HCT116 (cell line): ENCODE measurements at regions not wholly inside any gene's neighbourhood (a gene's known extent, or its start where the extent isn't known, plus 50 kb on each side); places are given as distances from the start of the nearest gene placed in this dataset.

Source experiments
- ATAC-seq: fragments of 200-7000 bp; cut with Tn5 transposase; 2 replicates; pipeline ENCODE4 v1.9.1; 2020; ENCODE audit warnings: mild to moderate bottlenecking, moderate library complexity
- BruUV-seq: library from RNA; stranded (reverse); fragments of 400-500 nt; replicated peaks from 2 replicates; lab custom pipeline; 2021; lab: Mats Ljungman, UMichigan
- CTCF ChIA-PET: fragments of 300-600 bp; sonication (Branson Sonifier 250); formaldehyde crosslinking; loops from one replicate; lab custom pipeline; 2021; ENCODE audit warnings: antibody characterized with exemption; lab: Charles Lee
- POLR2A ChIA-PET: fragments of 300-600, 350-600 bp; sonication (Branson Sonifier 250); formaldehyde crosslinking; loops from one replicate; lab custom pipeline; 2021; ENCODE audit warnings: antibody characterized with exemption; lab: Charles Lee
- RAD21 ChIA-PET, 2 experiments: fragments of 300-600 bp; sonication (Branson Sonifier 250); formaldehyde crosslinking; loops; one replicate each; lab custom pipeline; 2023; ENCODE audit warnings: low total read pairs in 2 of 2; ENCODE audit not compliant: uncharacterized antibody in 2 of 2, unreplicated experiment in 2 of 2, low non-redundant PET in 1 of 2; lab: Charles Lee
- DNase-seq: peaks from one replicate; pipeline ENCODE4 v3.0.0-alpha.2; 2010; ENCODE audit warnings: low read depth, low spot score
- H2AFZ ChIP-seq: fragments of 200-600 bp; shearing (Covaris generic), sonication (generic); 2 replicates; pipeline ENCODE4 v1.6.1; 2017; ENCODE audit warnings: low read depth, mixed run types, mixed read lengths, antibody characterized with exemption, low read length; ENCODE audit not compliant: poor library complexity, severe bottlenecking
- H3K27ac ChIP-seq: 2 replicates; pipeline ENCODE4 v1.5.1; 2012; ENCODE audit warnings: low read depth, low read length
- H3K27me3 ChIP-seq: fragments of 200-600 bp; sonication (generic); 2 replicates; pipeline ENCODE4 v1.6.1; 2016; ENCODE audit warnings: mixed run types, low read length, mixed read lengths; ENCODE audit not compliant: insufficient read depth
- H3K36me3 ChIP-seq, 2 experiments: fragments of 200-500 bp in 1 of 2; fragments of 200-600 bp in 1 of 2; sonication (Bioruptor generic) in 1 of 2; sonication (generic) in 1 of 2; 2 replicates each; pipeline versions ENCODE4 v1.5.1 to v1.6.1; 2014 to 2016; ENCODE audit warnings: low read length in 2 of 2, inconsistent platforms in 1 of 2, mixed read lengths in 1 of 2, mixed run types in 1 of 2; ENCODE audit not compliant: insufficient read depth in 2 of 2, control insufficient read depth in 1 of 2
- H3K4me1 ChIP-seq, 2 experiments: fragments of 200-600 bp in 1 of 2; sonication (generic) in 1 of 2; 2 replicates each; pipeline versions ENCODE4 v1.5.1 to v1.6.1; 2012 to 2017; ENCODE audit warnings: low read length in 2 of 2, inconsistent platforms in 1 of 2, mild to moderate bottlenecking in 1 of 2, mixed read lengths in 1 of 2, mixed run types in 1 of 2, moderate library complexity in 1 of 2; ENCODE audit not compliant: insufficient read depth in 2 of 2, control insufficient read depth in 1 of 2
- H3K4me2 ChIP-seq: fragments of 200-600 bp; sonication (generic); 2 replicates; pipeline ENCODE4 v1.6.1; 2017; ENCODE audit warnings: mixed run types, low read length, mixed read lengths
- H3K4me3 ChIP-seq, 2 experiments: fragments of 200-600 bp in 1 of 2; sonication (generic) in 1 of 2; replicated peaks in 1 of 2; 2 replicates each; pipeline ENCODE4 v1.5.1; 2011 to 2016; ENCODE audit warnings: low read length in 2 of 2, control low read depth in 1 of 2, low read depth in 1 of 2, mild to moderate bottlenecking in 1 of 2, mixed read lengths in 1 of 2, mixed run types in 1 of 2
- H3K79me2 ChIP-seq: fragments of 200-600 bp; sonication (generic); 2 replicates; pipeline ENCODE4 v1.6.1; 2017; ENCODE audit warnings: mild to moderate bottlenecking, mixed run types, low read length, moderate library complexity, mixed read lengths; ENCODE audit not compliant: insufficient read depth
- H3K9ac ChIP-seq: fragments of 200-600 bp; sonication (generic); 2 replicates; pipeline ENCODE4 v1.6.1; 2016; ENCODE audit warnings: low read length, mixed read lengths
- H3K9me2 ChIP-seq: fragments of 200-600 bp; sonication (generic), shearing (Covaris generic); 2 replicates; pipeline ENCODE4 v1.6.1; 2017; ENCODE audit warnings: mixed run types, mild to moderate bottlenecking, moderate library complexity; ENCODE audit not compliant: insufficient read depth
- H3K9me3 ChIP-seq, 2 experiments: fragments of 200-500 bp in 1 of 2; fragments of 200-600 bp in 1 of 2; sonication (Bioruptor generic) in 1 of 2; sonication (generic) in 1 of 2; 2 replicates each; pipeline ENCODE4 v1.6.1; 2014 to 2017; ENCODE audit warnings: low read length in 2 of 2, mixed read lengths in 2 of 2, inconsistent platforms in 1 of 2, low read depth in 1 of 2, mild to moderate bottlenecking in 1 of 2, mixed run types in 1 of 2, moderate library complexity in 1 of 2; ENCODE audit not compliant: control insufficient read depth in 1 of 2, insufficient read depth in 1 of 2
- H4K20me1 ChIP-seq: fragments of 200-600 bp; sonication (generic), shearing (Covaris generic); 2 replicates; pipeline ENCODE4 v1.6.1; 2017; ENCODE audit warnings: mixed run types, mild to moderate bottlenecking, moderate library complexity; ENCODE audit not compliant: insufficient read depth
- CBX3 ChIP-seq: IDR thresholded peaks from 2 replicates; pipeline ENCODE4 v1.6.1; 2012; ENCODE audit warnings: low read depth
- CEBPB ChIP-seq: IDR thresholded peaks from 2 replicates; pipeline ENCODE4 v1.6.1; 2012; ENCODE audit warnings: low read depth
- EGR1 ChIP-seq: IDR thresholded peaks from 2 replicates; pipeline ENCODE4 v1.6.1; 2012; ENCODE audit warnings: low read depth
- ELF1 ChIP-seq: IDR thresholded peaks from 2 replicates; pipeline ENCODE4 v1.6.1; 2012; ENCODE audit warnings: low read depth, borderline replicate concordance
- EZH2 ChIP-seq: fragments of 200-600 bp; sonication (generic); IDR thresholded peaks from 2 replicates; pipeline ENCODE4 v1.6.1; 2017; ENCODE audit warnings: antibody characterized with exemption, mixed run types
- EZH2phosphoT487 ChIP-seq: fragments of 200-600 bp; IDR thresholded peaks from 2 replicates; pipeline ENCODE4 v1.6.1; 2018; ENCODE audit warnings: antibody characterized with exemption, borderline replicate concordance
- FOSL1 ChIP-seq: IDR thresholded peaks from 2 replicates; pipeline ENCODE4 v1.6.1; 2012; ENCODE audit warnings: low read depth
- JUND ChIP-seq: IDR thresholded peaks from 2 replicates; pipeline ENCODE4 v1.6.1; 2012
- POLR2A ChIP-seq: IDR thresholded peaks from 2 replicates; pipeline ENCODE4 v1.7.0; 2011; ENCODE audit warnings: borderline replicate concordance; ENCODE audit not compliant: insufficient read depth, insufficient read length; ENCODE audit errors: extremely low read depth
- POLR2AphosphoS5 ChIP-seq: IDR thresholded peaks from 2 replicates; pipeline ENCODE4 v1.6.1; 2011; ENCODE audit warnings: mild to moderate bottlenecking, low read depth, low read length, moderate library complexity
- RAD21 ChIP-seq: IDR thresholded peaks from 2 replicates; pipeline ENCODE4 v1.6.1; 2012; ENCODE audit warnings: low read depth, mild to moderate bottlenecking
- SIN3A ChIP-seq: IDR thresholded peaks from 2 replicates; pipeline ENCODE4 v1.6.1; 2012; ENCODE audit warnings: low read depth
- TCF7L2 ChIP-seq: IDR thresholded peaks from 2 replicates; pipeline ENCODE4 v1.7.0; 2011; ENCODE audit warnings: borderline replicate concordance, inconsistent platforms; ENCODE audit not compliant: insufficient read depth, insufficient read length; ENCODE audit errors: extremely low read depth
- YY1 ChIP-seq: IDR thresholded peaks from 2 replicates; pipeline ENCODE4 v1.6.1; 2011; ENCODE audit warnings: low read length, low read depth, moderate library complexity, mild to moderate bottlenecking; ENCODE audit not compliant: insufficient replicate concordance; ENCODE audit errors: extremely low read depth
- ZNF274 ChIP-seq: fragments of 200-500 bp; sonication (Bioruptor generic); IDR thresholded peaks from 2 replicates; pipeline ENCODE4 v1.6.1; 2014; ENCODE audit warnings: mild to moderate bottlenecking, low read depth, low read length, inconsistent platforms
- intact Hi-C: fragments of 100-400 bp; cut with micrococcal nuclease; formaldehyde crosslinking; loops from 2 replicates; pipeline ENCODE4 v1.10.0; 2022
- TF ChIP-seq, protein P1 (sequence below), 3 experiments: fragments of 200-600 bp in 1 of 3; sonication (generic) in 1 of 3; IDR thresholded peaks in 2 of 3; conservative IDR thresholded peaks in 1 of 3; 2 replicates each; pipeline ENCODE4 v1.5.1; 2012 to 2017; ENCODE audit warnings: low read depth in 2 of 3, low read length in 2 of 3, antibody characterized with exemption in 1 of 3, borderline replicate concordance in 1 of 3, control low read depth in 1 of 3, mild to moderate bottlenecking in 1 of 3, mixed read lengths in 1 of 3, mixed run types in 1 of 3, moderate library complexity in 1 of 3; ENCODE audit not compliant: insufficient read depth in 1 of 3
- TF ChIP-seq, protein P2 (sequence below): IDR thresholded peaks from 2 replicates; pipeline ENCODE4 v1.6.1; 2012
- TF ChIP-seq, protein P3 (sequence below): IDR thresholded peaks from 2 replicates; pipeline ENCODE4 v1.6.1; 2011; ENCODE audit warnings: mild to moderate bottlenecking, low read length, moderate library complexity; ENCODE audit not compliant: insufficient replicate concordance; ENCODE audit errors: extremely low read depth
- TF ChIP-seq, protein P4 (sequence below): IDR thresholded peaks from 2 replicates; pipeline ENCODE4 v1.6.1; 2012

DNA sequence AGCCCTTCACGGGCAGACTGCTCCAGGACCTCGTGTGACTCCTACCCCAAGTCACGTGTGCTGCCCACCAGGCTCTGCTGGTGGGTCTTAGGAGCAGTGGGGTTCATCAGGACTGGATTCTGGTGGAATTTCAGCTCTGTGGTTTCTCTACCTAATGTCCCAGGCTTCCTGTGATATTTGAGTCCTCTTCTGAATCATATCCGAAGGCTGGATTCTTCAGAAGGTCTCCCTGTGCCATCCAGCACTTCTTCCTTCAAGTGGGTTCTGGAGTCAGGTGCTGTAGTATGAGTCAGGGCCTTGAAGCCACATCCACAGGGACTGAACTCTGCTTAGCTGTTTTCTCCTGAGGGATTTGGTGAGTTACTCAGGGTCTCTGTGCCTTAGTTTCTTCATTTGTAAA lies 850.2 kb upstream of the CELF4 start:
- RAD21 ChIA-PET, result no interaction called here
- Histone ChIP-seq H3K27me3 (no peaks in the 10 kb centered on the region), H3K36me3 (no peaks in the 10 kb centered on the region), H2AFZ (no peak overlapping the region), H3K4me2 (no peak overlapping the region), H3K79me2 (no peaks in the 10 kb centered on the region)
- TF ChIP-seq ZNF274 (no peak), CBX3 (no peak), POLR2AphosphoS5 (no peak), JUND (no peak), RAD21 (no peak), EZH2phosphoT487 (no peak), EGR1 (no peak)
- TF ChIP-seq, protein P1, sequence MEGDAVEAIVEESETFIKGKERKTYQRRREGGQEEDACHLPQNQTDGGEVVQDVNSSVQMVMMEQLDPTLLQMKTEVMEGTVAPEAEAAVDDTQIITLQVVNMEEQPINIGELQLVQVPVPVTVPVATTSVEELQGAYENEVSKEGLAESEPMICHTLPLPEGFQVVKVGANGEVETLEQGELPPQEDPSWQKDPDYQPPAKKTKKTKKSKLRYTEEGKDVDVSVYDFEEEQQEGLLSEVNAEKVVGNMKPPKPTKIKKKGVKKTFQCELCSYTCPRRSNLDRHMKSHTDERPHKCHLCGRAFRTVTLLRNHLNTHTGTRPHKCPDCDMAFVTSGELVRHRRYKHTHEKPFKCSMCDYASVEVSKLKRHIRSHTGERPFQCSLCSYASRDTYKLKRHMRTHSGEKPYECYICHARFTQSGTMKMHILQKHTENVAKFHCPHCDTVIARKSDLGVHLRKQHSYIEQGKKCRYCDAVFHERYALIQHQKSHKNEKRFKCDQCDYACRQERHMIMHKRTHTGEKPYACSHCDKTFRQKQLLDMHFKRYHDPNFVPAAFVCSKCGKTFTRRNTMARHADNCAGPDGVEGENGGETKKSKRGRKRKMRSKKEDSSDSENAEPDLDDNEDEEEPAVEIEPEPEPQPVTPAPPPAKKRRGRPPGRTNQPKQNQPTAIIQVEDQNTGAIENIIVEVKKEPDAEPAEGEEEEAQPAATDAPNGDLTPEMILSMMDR (IDR thresholded peaks at IDR 0.05 in 2 of 3, conservative IDR thresholded peaks at IDR 0.05 in 1 of 3; ENCODE audit: borderline replicate concordance in 1 of 3, insufficient read depth in 1 of 3, low read depth in 2 of 3, low read length in 2 of 3), result no peak
- TF ChIP-seq, protein P2, sequence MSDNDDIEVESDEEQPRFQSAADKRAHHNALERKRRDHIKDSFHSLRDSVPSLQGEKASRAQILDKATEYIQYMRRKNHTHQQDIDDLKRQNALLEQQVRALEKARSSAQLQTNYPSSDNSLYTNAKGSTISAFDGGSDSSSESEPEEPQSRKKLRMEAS, result no peak
- TF ChIP-seq, all 23 proteins: peak for 0
- no TSS peak for BruUV-seq
- ChIA-PET CTCF (no interaction called here), POLR2A (no interaction called here)
- no peak for DNase-seq
- Histone ChIP-seq H3K9me2 (no peaks in the 10 kb centered on the region), H3K9ac (no peak overlapping the region), H3K27ac (no peak overlapping the region), H4K20me1 (no peaks in the 10 kb centered on the region), H3K4me1 (no peaks in the 10 kb centered on the region), H3K9me3 (peaks cover 0 to 3% of the 10 kb centered on the region in 2 experiments; a peak in 2 of 4 replicates), H3K4me3 (no peak overlapping the region)
- intact Hi-C loops, result no loop called here
- ATAC-seq, result no peak

DNA sequence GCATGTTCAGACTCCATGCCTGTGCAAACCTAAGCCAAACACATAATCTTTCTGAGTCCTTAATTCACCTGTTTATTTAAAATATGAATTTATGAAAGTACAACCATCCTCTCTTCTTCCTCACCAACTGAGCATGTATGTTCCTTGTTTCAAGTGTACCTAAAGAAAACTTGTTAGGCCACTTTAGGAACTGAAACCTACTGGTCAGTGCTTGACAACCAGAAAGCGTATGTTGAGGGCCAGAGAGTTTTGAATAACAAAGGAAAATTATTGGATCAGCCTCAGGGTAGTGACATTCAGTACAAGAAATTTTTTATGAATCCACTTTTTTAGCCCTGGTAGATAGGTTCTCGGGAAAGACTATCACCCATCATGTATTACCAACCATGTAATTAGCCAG lies 847.6 kb upstream of the CELF4 start:
- ChIA-PET POLR2A (no interaction called here), RAD21 (no interaction called here), CTCF (no interaction called here)
- H4K20me1 ChIP-seq, result no peaks in the 10 kb centered on the region
- H3K4me3 ChIP-seq, result no peak overlapping the region
- H3K4me2 ChIP-seq, result no peak overlapping the region
- H2AFZ ChIP-seq, result no peak overlapping the region
- no peak for DNase-seq
- no peaks in the 10 kb centered on the region for H3K27me3 ChIP-seq
- H3K36me3 ChIP-seq, result no peaks in the 10 kb centered on the region
- no peak overlapping the region for H3K9ac ChIP-seq
- no TSS peak for BruUV-seq
- no peaks in the 10 kb centered on the region for H3K4me1 ChIP-seq
- no peaks in the 10 kb centered on the region; a peak in 2 of 4 replicates for H3K9me3 ChIP-seq
- no peaks in the 10 kb centered on the region for H3K9me2 ChIP-seq
- no peaks in the 10 kb centered on the region for H3K79me2 ChIP-seq
- intact Hi-C loops, result no loop called here
- H3K27ac ChIP-seq, result no peak overlapping the region
- no peak for ATAC-seq
- no peak for TF ChIP-seq YY1
- TF ChIP-seq FOSL1, result no peak
- no peak for TF ChIP-seq CBX3
- no peak for TF ChIP-seq EGR1
- TF ChIP-seq, protein P3, sequence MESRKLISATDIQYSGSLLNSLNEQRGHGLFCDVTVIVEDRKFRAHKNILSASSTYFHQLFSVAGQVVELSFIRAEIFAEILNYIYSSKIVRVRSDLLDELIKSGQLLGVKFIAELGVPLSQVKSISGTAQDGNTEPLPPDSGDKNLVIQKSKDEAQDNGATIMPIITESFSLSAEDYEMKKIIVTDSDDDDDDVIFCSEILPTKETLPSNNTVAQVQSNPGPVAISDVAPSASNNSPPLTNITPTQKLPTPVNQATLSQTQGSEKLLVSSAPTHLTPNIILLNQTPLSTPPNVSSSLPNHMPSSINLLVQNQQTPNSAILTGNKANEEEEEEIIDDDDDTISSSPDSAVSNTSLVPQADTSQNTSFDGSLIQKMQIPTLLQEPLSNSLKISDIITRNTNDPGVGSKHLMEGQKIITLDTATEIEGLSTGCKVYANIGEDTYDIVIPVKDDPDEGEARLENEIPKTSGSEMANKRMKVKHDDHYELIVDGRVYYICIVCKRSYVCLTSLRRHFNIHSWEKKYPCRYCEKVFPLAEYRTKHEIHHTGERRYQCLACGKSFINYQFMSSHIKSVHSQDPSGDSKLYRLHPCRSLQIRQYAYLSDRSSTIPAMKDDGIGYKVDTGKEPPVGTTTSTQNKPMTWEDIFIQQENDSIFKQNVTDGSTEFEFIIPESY, result no peak
- TF ChIP-seq EZH2, result no peak
- no peak for TF ChIP-seq JUND
- TF ChIP-seq RAD21, result no peak
- no peak for TF ChIP-seq ELF1
- no peak for TF ChIP-seq SIN3A
- no peak for TF ChIP-seq CEBPB
- no peak for TF ChIP-seq POLR2A
- TF ChIP-seq EZH2phosphoT487, result no peak
- no peak for TF ChIP-seq TCF7L2
- TF ChIP-seq, protein P4, sequence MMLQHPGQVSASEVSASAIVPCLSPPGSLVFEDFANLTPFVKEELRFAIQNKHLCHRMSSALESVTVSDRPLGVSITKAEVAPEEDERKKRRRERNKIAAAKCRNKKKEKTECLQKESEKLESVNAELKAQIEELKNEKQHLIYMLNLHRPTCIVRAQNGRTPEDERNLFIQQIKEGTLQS, result no peak
